Retina (tissue), 1 donor: ENCODE measurements at regions not wholly inside any gene's neighbourhood (a gene's known extent, or its start where the extent isn't known, plus 50 kb on each side); places are given as distances from the start of the nearest gene placed in this dataset.

Source experiments
- DNase-seq: peaks from one replicate; pipeline ENCODE4 v3.0.0-alpha.2; 2016

DNA sequence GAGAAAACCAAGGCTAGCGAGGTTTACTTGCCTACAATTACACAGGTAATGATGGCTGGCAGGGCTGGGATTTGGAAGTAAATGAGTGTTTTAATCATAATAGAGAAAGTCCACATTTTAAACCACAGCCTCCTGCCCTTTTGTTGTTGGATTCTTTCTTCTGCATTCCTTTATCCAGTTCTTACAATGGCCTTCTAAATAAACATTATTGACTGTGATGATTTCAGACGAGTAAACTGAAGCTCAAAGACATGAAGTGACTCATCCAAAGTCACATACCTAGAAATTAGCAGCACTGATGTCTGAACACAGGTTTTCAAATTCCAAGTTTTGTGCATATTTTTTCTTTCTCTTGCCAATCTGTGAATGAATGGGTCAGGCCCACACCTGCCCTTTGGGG lies 51.2 kb upstream of the C1QTNF7 start:
- DNase-seq = no peak
